ENCODE measurements at regions not wholly inside any gene's neighbourhood (a gene's known extent, or its start where the extent isn't known, plus 50 kb on each side); places are given as distances from the start of the nearest gene placed in this dataset.

- H3K4me3 ChIP-seq, result no peak overlapping the region
- no peaks in the 10 kb centered on the region for H3K36me3 ChIP-seq
- H3K4me1 ChIP-seq (ENCODE audit: low read depth), result peaks cover 35% of the 10 kb centered on the region
- TF ChIP-seq CTCF (IDR thresholded peaks at IDR 0.05; ENCODE audit: low read depth, low read length), result no peak
- H3K27ac ChIP-seq, result peak overlapping the region; percentile 23
- no peaks in the 10 kb centered on the region for H3K27me3 ChIP-seq
- no peak for DNase-seq (ENCODE audit: low read depth in 1 of 2, low spot score in 1 of 2)
- no peaks in the 10 kb centered on the region for H3K9me3 ChIP-seq (ENCODE audit: low read depth)
These were observed 122.9 kb downstream of the GLI2 start for GRCh38 chr2:120858361-120859106.

- Histone ChIP-seq H3K27me3 (no peaks in the 10 kb centered on the region), H3K4me1 (ENCODE audit: low read depth) (peaks cover 35% of the 10 kb centered on the region), H3K36me3 (no peaks in the 10 kb centered on the region), H3K9me3 (ENCODE audit: low read depth) (no peaks in the 10 kb centered on the region), H3K4me3 (no peak overlapping the region), H3K27ac (peak overlapping the region; percentile 23)
- no peak for TF ChIP-seq CTCF (IDR thresholded peaks at IDR 0.05; ENCODE audit: low read depth, low read length)
- no peak for DNase-seq (ENCODE audit: low read depth in 1 of 2, low spot score in 1 of 2)
These were observed 123.5 kb downstream of the GLI2 start for GRCh38 chr2:120859128-120859527.

- Histone ChIP-seq H3K4me3 (no peak overlapping the region), H3K36me3 (no peaks in the 10 kb centered on the region), H3K4me1 (ENCODE audit: low read depth) (peaks cover 35% of the 10 kb centered on the region), H3K27me3 (no peaks in the 10 kb centered on the region), H3K9me3 (ENCODE audit: low read depth) (no peaks in the 10 kb centered on the region), H3K27ac (no peak overlapping the region)
- no peak for TF ChIP-seq CTCF (IDR thresholded peaks at IDR 0.05; ENCODE audit: low read depth, low read length)
- no peak for DNase-seq (ENCODE audit: low read depth in 1 of 2, low spot score in 1 of 2)
These were observed 124.3 kb downstream of the GLI2 start for GRCh38 chr2:120859814-120860578.

- Histone ChIP-seq H3K4me1 (ENCODE audit: low read depth) (peaks cover 35% of the 10 kb centered on the region), H3K9me3 (ENCODE audit: low read depth) (no peaks in the 10 kb centered on the region), H3K27me3 (no peaks in the 10 kb centered on the region), H3K27ac (no peak overlapping the region), H3K36me3 (no peaks in the 10 kb centered on the region), H3K4me3 (no peak overlapping the region)
- DNase-seq (ENCODE audit: low read depth in 1 of 2, low spot score in 1 of 2), result no peak
- TF ChIP-seq CTCF (IDR thresholded peaks at IDR 0.05; ENCODE audit: low read depth, low read length), result no peak
These were observed 124.9 kb downstream of the GLI2 start for GRCh38 chr2:120860579-120860922.

GRCh38 chr2:120861191-120861575 lies 125.5 kb downstream of the GLI2 start:
- DNase-seq (ENCODE audit: low read depth in 1 of 2, low spot score in 1 of 2), result no peak
- Histone ChIP-seq H3K4me1 (ENCODE audit: low read depth) (peaks cover 31% of the 10 kb centered on the region), H3K27me3 (no peaks in the 10 kb centered on the region), H3K36me3 (no peaks in the 10 kb centered on the region), H3K9me3 (ENCODE audit: low read depth) (no peaks in the 10 kb centered on the region), H3K27ac (peak overlapping the region; percentile 79), H3K4me3 (no peak overlapping the region)
- no peak for TF ChIP-seq CTCF (IDR thresholded peaks at IDR 0.05; ENCODE audit: low read depth, low read length)

All from cardiac muscle cell (in vitro differentiated cells and primary cell).